Lower leg skin (tissue), 3 donors: ENCODE measurements at regions not wholly inside any gene's neighbourhood (a gene's known extent, or its start where the extent isn't known, plus 50 kb on each side); places are given as distances from the start of the nearest gene placed in this dataset.

ENCODE experiments used
- POLR2A ChIP-seq, 2 donors: fragments of 450-650 bp; IDR thresholded peaks; one replicate each; pipeline ENCODE4 v1.6.1; 2016 to 2017; ENCODE audit warnings: antibody characterized with exemption in 2 of 2, mild to moderate bottlenecking in 1 of 2, moderate library complexity in 1 of 2
- TF ChIP-seq, protein P1 (sequence below), 3 donors: fragments of 450-650 bp; IDR thresholded peaks; one replicate each; pipeline ENCODE4 v1.5.1; 2016; ENCODE audit warnings: antibody characterized with exemption in 3 of 3, mild to moderate bottlenecking in 3 of 3, moderate library complexity in 2 of 3

DNA sequence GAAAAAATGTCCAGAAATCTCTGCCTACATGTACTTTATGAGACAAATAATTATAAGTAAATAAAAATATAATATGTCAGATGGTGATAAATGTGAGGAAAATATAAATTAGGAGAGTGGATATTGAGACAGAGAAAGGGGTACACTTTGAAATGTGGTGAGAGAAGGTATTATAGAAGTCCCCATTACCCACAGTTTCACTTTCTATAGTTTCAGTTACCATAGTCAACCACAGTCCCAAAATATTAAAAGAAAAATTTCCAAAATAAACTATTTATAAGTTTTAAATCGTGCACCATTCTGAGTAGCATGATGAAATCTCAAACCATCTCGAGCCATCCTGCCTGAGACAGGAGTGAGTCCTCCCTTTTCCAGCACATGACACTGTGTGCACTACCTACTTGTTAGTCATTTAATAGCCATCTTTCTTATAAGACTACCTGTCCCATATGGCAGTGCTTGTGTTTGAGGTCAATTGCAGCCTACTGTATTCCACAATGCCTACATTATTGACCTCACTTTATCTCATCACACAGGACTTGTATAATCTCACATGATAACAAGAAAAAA is 653.7 kb downstream of the DACH1 start:
- TF ChIP-seq, protein P1, sequence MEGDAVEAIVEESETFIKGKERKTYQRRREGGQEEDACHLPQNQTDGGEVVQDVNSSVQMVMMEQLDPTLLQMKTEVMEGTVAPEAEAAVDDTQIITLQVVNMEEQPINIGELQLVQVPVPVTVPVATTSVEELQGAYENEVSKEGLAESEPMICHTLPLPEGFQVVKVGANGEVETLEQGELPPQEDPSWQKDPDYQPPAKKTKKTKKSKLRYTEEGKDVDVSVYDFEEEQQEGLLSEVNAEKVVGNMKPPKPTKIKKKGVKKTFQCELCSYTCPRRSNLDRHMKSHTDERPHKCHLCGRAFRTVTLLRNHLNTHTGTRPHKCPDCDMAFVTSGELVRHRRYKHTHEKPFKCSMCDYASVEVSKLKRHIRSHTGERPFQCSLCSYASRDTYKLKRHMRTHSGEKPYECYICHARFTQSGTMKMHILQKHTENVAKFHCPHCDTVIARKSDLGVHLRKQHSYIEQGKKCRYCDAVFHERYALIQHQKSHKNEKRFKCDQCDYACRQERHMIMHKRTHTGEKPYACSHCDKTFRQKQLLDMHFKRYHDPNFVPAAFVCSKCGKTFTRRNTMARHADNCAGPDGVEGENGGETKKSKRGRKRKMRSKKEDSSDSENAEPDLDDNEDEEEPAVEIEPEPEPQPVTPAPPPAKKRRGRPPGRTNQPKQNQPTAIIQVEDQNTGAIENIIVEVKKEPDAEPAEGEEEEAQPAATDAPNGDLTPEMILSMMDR (IDR thresholded peaks at IDR 0.05), result no peak
- no peak for TF ChIP-seq POLR2A (IDR thresholded peaks at IDR 0.05)
